ENCODE measurements at regions not wholly inside any gene's neighbourhood (a gene's known extent, or its start where the extent isn't known, plus 50 kb on each side); places are given as distances from the start of the nearest gene placed in this dataset.

GRCh38 chr4:110982486-110982885, 359.6 kb upstream of the PITX2 start:
- Histone ChIP-seq H3K4me1 (ENCODE audit: control insufficient read depth, extremely low read depth, insufficient read depth, low read length) (no peaks in the 10 kb centered on the region), H3K27ac (ENCODE audit: control insufficient read depth, insufficient read depth, low read length) (no peak overlapping the region), H3K9me3 (ENCODE audit: control insufficient read depth, low read depth, low read length) (no peaks in the 10 kb centered on the region), H4K20me1 (ENCODE audit: control insufficient read depth, extremely low read depth, insufficient read depth, low read length) (no peaks in the 10 kb centered on the region), H3K4me2 (ENCODE audit: control insufficient read depth, extremely low read depth, insufficient read depth, low read depth, low read length) (no peak overlapping the region), H3K79me2 (ENCODE audit: control insufficient read depth, insufficient read depth, low read length) (no peaks in the 10 kb centered on the region), H3K4me3 (ENCODE audit: control insufficient read depth in 2 of 3, extremely low read depth in 1 of 3, insufficient read depth in 2 of 3, low read depth in 1 of 3, low read length in 3 of 3) (no peak overlapping the region), H3K36me3 (ENCODE audit: control insufficient read depth in 2 of 2, extremely low read depth in 1 of 2, insufficient read depth in 2 of 2, low read length in 2 of 2) (no peaks in the 10 kb centered on the region), H3K27me3 (ENCODE audit: control insufficient read depth, extremely low read depth, insufficient read depth, low read length) (no peaks in the 10 kb centered on the region), H3K9ac (ENCODE audit: control insufficient read depth, extremely low read depth, insufficient read depth, low read length) (no peak overlapping the region), H3K9me1 (ENCODE audit: control insufficient read depth, extremely low read depth, insufficient read depth, low read length) (no peaks in the 10 kb centered on the region), H2AFZ (ENCODE audit: control insufficient read depth, low read length) (no peak overlapping the region)
- dilution Hi-C loops (cut with MboI; ENCODE audit: extremely low pct_ligation_motif_present, low sequenced_read_pairs): no loop called here
- DNase-seq (ENCODE audit: low read depth, low spot score) (no peak), FAIRE-seq (no peak)
- no peak for TF ChIP-seq EZH2 (IDR thresholded peaks at IDR 0.05; ENCODE audit: low read length)
- TF ChIP-seq CTCF (optimal IDR thresholded peaks at IDR 0.05 in 1 of 3, IDR thresholded peaks at IDR 0.05 in 1 of 3, conservative IDR thresholded peaks at IDR 0.05 in 1 of 3; ENCODE audit: extremely low read depth in 1 of 3, insufficient read depth in 2 of 3, low read length in 3 of 3): no peak

GRCh38 chr4:110988722-110989121, 365.8 kb upstream of the PITX2 start:
- Histone ChIP-seq H3K9me3 (ENCODE audit: control insufficient read depth, low read depth, low read length) (no peaks in the 10 kb centered on the region), H3K4me2 (ENCODE audit: control insufficient read depth, extremely low read depth, insufficient read depth, low read depth, low read length) (no peak overlapping the region), H3K4me1 (ENCODE audit: control insufficient read depth, extremely low read depth, insufficient read depth, low read length) (no peaks in the 10 kb centered on the region), H3K27me3 (ENCODE audit: control insufficient read depth, extremely low read depth, insufficient read depth, low read length) (no peaks in the 10 kb centered on the region), H3K27ac (ENCODE audit: control insufficient read depth, insufficient read depth, low read length) (no peak overlapping the region), H4K20me1 (ENCODE audit: control insufficient read depth, extremely low read depth, insufficient read depth, low read length) (no peaks in the 10 kb centered on the region), H3K4me3 (ENCODE audit: control insufficient read depth in 2 of 3, extremely low read depth in 1 of 3, insufficient read depth in 2 of 3, low read depth in 1 of 3, low read length in 3 of 3) (no peak overlapping the region), H3K9me1 (ENCODE audit: control insufficient read depth, extremely low read depth, insufficient read depth, low read length) (no peaks in the 10 kb centered on the region), H3K9ac (ENCODE audit: control insufficient read depth, extremely low read depth, insufficient read depth, low read length) (no peak overlapping the region), H2AFZ (ENCODE audit: control insufficient read depth, low read length) (no peak overlapping the region), H3K36me3 (ENCODE audit: control insufficient read depth in 2 of 2, extremely low read depth in 1 of 2, insufficient read depth in 2 of 2, low read length in 2 of 2) (no peaks in the 10 kb centered on the region), H3K79me2 (ENCODE audit: control insufficient read depth, insufficient read depth, low read length) (no peaks in the 10 kb centered on the region)
- TF ChIP-seq CTCF (optimal IDR thresholded peaks at IDR 0.05 in 1 of 3, IDR thresholded peaks at IDR 0.05 in 1 of 3, conservative IDR thresholded peaks at IDR 0.05 in 1 of 3; ENCODE audit: extremely low read depth in 1 of 3, insufficient read depth in 2 of 3, low read length in 3 of 3) (no peak), EZH2 (IDR thresholded peaks at IDR 0.05; ENCODE audit: low read length) (no peak)
- DNase-seq (ENCODE audit: low read depth, low spot score) (no peak), FAIRE-seq (no peak)
- dilution Hi-C loops (cut with MboI; ENCODE audit: extremely low pct_ligation_motif_present, low sequenced_read_pairs): no loop called here

All from keratinocyte (primary cell).